Thyroid gland (tissue), 4 donors: ENCODE measurements at regions not wholly inside any gene's neighbourhood (a gene's known extent, or its start where the extent isn't known, plus 50 kb on each side); places are given as distances from the start of the nearest gene placed in this dataset.

ENCODE experiments used
- POLR2A ChIP-seq, 2 donors: fragments of 450-650 bp; IDR thresholded peaks; one replicate each; pipeline ENCODE4 v1.6.1; 2017; ENCODE audit warnings: antibody characterized with exemption in 2 of 2, mild to moderate bottlenecking in 2 of 2, moderate library complexity in 1 of 2
- TF ChIP-seq, protein P1 (sequence below), 6 experiments: fragments of 200-600 bp in 3 of 6; fragments of 450-650 bp in 3 of 6; sonication (generic) in 3 of 6; IDR thresholded peaks; one replicate each; pipeline ENCODE4 v1.5.1; 2016 to 2019; ENCODE audit warnings: antibody characterized with exemption in 6 of 6, mild to moderate bottlenecking in 2 of 6, inconsistent platforms in 1 of 6, moderate library complexity in 1 of 6

DNA sequence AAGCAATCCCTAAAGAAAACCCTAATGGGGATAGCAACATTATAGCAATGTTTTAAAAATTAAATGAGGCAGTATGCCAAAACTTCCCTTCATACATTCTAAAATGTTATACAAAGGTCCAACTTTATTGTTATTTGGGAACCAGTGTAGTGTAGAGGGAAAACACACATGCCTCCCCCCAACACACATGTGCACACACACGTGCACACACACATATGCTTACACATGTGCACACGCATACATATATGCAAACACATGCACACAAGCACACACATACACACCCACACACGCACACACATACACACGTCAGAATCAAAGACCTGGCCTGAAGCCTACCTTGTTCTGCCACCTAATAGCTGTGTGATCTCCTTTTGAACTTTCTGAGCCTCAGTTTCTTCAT is 83.3 kb downstream of the SCN11A start:
- TF ChIP-seq, protein P1, sequence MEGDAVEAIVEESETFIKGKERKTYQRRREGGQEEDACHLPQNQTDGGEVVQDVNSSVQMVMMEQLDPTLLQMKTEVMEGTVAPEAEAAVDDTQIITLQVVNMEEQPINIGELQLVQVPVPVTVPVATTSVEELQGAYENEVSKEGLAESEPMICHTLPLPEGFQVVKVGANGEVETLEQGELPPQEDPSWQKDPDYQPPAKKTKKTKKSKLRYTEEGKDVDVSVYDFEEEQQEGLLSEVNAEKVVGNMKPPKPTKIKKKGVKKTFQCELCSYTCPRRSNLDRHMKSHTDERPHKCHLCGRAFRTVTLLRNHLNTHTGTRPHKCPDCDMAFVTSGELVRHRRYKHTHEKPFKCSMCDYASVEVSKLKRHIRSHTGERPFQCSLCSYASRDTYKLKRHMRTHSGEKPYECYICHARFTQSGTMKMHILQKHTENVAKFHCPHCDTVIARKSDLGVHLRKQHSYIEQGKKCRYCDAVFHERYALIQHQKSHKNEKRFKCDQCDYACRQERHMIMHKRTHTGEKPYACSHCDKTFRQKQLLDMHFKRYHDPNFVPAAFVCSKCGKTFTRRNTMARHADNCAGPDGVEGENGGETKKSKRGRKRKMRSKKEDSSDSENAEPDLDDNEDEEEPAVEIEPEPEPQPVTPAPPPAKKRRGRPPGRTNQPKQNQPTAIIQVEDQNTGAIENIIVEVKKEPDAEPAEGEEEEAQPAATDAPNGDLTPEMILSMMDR (IDR thresholded peaks at IDR 0.05) = no peak
- TF ChIP-seq POLR2A (IDR thresholded peaks at IDR 0.05) = no peak
